HEK293T (cell line): ENCODE measurements at regions not wholly inside any gene's neighbourhood (a gene's known extent, or its start where the extent isn't known, plus 50 kb on each side); places are given as distances from the start of the nearest gene placed in this dataset.

Source experiments
- CTCF ChIA-PET: fragments of 350-600 bp; formaldehyde crosslinking; extraction: SDS; loops from one replicate; lab custom pipeline; 2021; ENCODE audit warnings: antibody characterized with exemption, inconsistent platforms; lab: Yijun Ruan, JAX
- POLR2A ChIA-PET: fragments of 350-600 bp; formaldehyde crosslinking; extraction: SDS; loops from one replicate; lab custom pipeline; 2020; ENCODE audit warnings: antibody characterized with exemption, inconsistent platforms; lab: Yijun Ruan, JAX
- DNase-seq: peaks from one replicate; pipeline ENCODE4 v3.0.0; 2012; ENCODE audit warnings: mixed read lengths; ENCODE audit errors: extremely low spot score
- ARNT ChIP-seq: fragments of 450-650 bp; IDR thresholded peaks from 2 replicates; pipeline ENCODE4 v1.6.1; 2017; ENCODE audit warnings: mild to moderate bottlenecking
- BHLHE40 ChIP-seq: fragments of 450-650 bp; IDR thresholded peaks from 2 replicates; pipeline ENCODE4 v1.6.1; 2016; ENCODE audit warnings: mild to moderate bottlenecking, moderate library complexity, borderline replicate concordance
- CTBP1 ChIP-seq: fragments of 450-650 bp; IDR thresholded peaks from 2 replicates; pipeline ENCODE4 v1.6.1; 2016; ENCODE audit warnings: borderline replicate concordance
- ELF4 ChIP-seq: fragments of 450-650 bp; IDR thresholded peaks from 2 replicates; pipeline ENCODE4 v1.6.1; 2017; ENCODE audit warnings: antibody characterized with exemption
- FOXA1 ChIP-seq: fragments of 450-650 bp; IDR thresholded peaks from 2 replicates; pipeline ENCODE4 v1.6.1; 2016; ENCODE audit warnings: mild to moderate bottlenecking
- FOXK2 ChIP-seq: fragments of 450-650 bp; IDR thresholded peaks from 2 replicates; pipeline ENCODE4 v1.6.1; 2016; ENCODE audit warnings: mild to moderate bottlenecking
- FOXM1 ChIP-seq: fragments of 450-650 bp; IDR thresholded peaks from 2 replicates; pipeline ENCODE4 v1.6.1; 2017; ENCODE audit warnings: mild to moderate bottlenecking, borderline replicate concordance
- HDGF ChIP-seq: fragments of 450-650 bp; IDR thresholded peaks from 2 replicates; pipeline ENCODE4 v1.6.1; 2017; ENCODE audit warnings: antibody characterized with exemption, borderline replicate concordance
- L3MBTL2 ChIP-seq: fragments of 450-650 bp; conservative IDR thresholded peaks from 2 replicates; pipeline ENCODE4 v1.6.1; 2016; ENCODE audit warnings: mild to moderate bottlenecking
- LEF1 ChIP-seq: fragments of 450-650 bp; IDR thresholded peaks from 2 replicates; pipeline ENCODE4 v1.6.1; 2017; ENCODE audit warnings: mild to moderate bottlenecking, borderline replicate concordance
- NFRKB ChIP-seq: fragments of 450-650 bp; IDR thresholded peaks from 2 replicates; pipeline ENCODE4 v1.6.1; 2016; ENCODE audit warnings: mild to moderate bottlenecking, moderate library complexity
- PKNOX1 ChIP-seq: fragments of 450-650 bp; IDR thresholded peaks from 2 replicates; pipeline ENCODE4 v1.6.1; 2016
- SP1 ChIP-seq: fragments of 450-650 bp; IDR thresholded peaks from 2 replicates; pipeline ENCODE4 v1.6.1; 2017
- SUZ12 ChIP-seq: fragments of 450-650 bp; IDR thresholded peaks from 2 replicates; pipeline ENCODE4 v1.6.1; 2016; ENCODE audit warnings: mild to moderate bottlenecking
- TARDBP ChIP-seq: fragments of 450-650 bp; IDR thresholded peaks from 2 replicates; pipeline ENCODE4 v1.6.1; 2016
- ZNF384 ChIP-seq: fragments of 450-650 bp; IDR thresholded peaks from 2 replicates; pipeline ENCODE4 v1.6.1; 2016

DNA sequence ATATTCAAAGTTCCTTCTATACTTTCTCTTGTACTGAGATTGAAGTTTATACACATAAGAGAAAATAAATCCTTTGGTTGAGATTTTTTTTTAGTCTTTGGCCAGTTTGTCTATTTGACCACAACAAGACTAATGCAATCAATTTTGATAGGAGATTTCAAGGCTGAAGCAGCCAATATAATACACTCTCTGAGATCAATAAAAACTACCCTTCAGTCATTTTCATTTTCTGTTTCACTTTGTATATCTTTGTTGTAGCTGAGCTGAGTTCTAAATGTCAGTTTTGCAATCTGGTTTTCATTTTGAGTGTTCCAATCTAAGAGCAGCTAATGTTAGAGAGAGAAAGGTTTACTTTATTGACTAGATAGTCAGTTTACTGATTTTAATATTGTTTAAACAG is 623.8 kb upstream of the ROBO1 start:
- no peak for DNase-seq
- ChIA-PET CTCF (no interaction called here), POLR2A (no interaction called here)
- TF ChIP-seq ARNT (no peak), LEF1 (no peak), NFRKB (no peak), CTBP1 (no peak), PKNOX1 (no peak), HDGF (no peak), L3MBTL2 (no peak), ELF4 (no peak), SP1 (no peak), ZNF384 (no peak), BHLHE40 (no peak), FOXA1 (no peak), FOXM1 (no peak), FOXK2 (no peak), TARDBP (no peak)

- ChIA-PET POLR2A (no interaction called here), CTCF (no interaction called here)
- no peak for DNase-seq
- no peak for TF ChIP-seq ARNT
- TF ChIP-seq FOXM1: no peak
- TF ChIP-seq PKNOX1: no peak
- no peak for TF ChIP-seq SUZ12
- no peak for TF ChIP-seq ZNF384
- TF ChIP-seq BHLHE40: no peak
- no peak for TF ChIP-seq FOXA1
- TF ChIP-seq TARDBP: no peak
- TF ChIP-seq FOXK2: no peak
- TF ChIP-seq ELF4: no peak
Observed at GRCh38 chr3:80384811-80385210, 617.0 kb upstream of the ROBO1 start.

- ChIA-PET POLR2A (no interaction called here), CTCF (no interaction called here)
- no peak for DNase-seq
- TF ChIP-seq ZNF384 (no peak), ELF4 (no peak), FOXK2 (no peak), SUZ12 (no peak), ARNT (no peak), FOXM1 (no peak), SP1 (no peak), BHLHE40 (no peak), L3MBTL2 (no peak), LEF1 (no peak), CTBP1 (no peak), FOXA1 (no peak), TARDBP (no peak), HDGF (no peak), NFRKB (no peak), PKNOX1 (no peak)
Observed at GRCh38 chr3:80374423-80374822, 606.6 kb upstream of the ROBO1 start.

GRCh38 chr3:80368616-80369015 is 600.8 kb upstream of the ROBO1 start:
- no peak for DNase-seq
- POLR2A ChIA-PET: no interaction called here
- CTCF ChIA-PET: no interaction called here

More at GRCh38 chr3:80368616-80369015, 600.8 kb upstream of the ROBO1 start:
- TF ChIP-seq FOXK2 (no peak), SUZ12 (no peak), HDGF (no peak), ARNT (no peak), PKNOX1 (no peak), BHLHE40 (no peak), CTBP1 (no peak), L3MBTL2 (no peak), FOXA1 (no peak), LEF1 (no peak), SP1 (no peak), ZNF384 (no peak), TARDBP (no peak), NFRKB (no peak), FOXM1 (no peak), ELF4 (no peak)
